ENCODE measurements at regions not wholly inside any gene's neighbourhood (a gene's known extent, or its start where the extent isn't known, plus 50 kb on each side); places are given as distances from the start of the nearest gene placed in this dataset.
A peak's percentile ranks its signal among the peaks of the same experiment; 100 is the strongest.
"Not testable (repeated sequence)": the region's sequence is repeated elsewhere in the genome, so short reads cannot be mapped to it uniquely, and the experiment has no call there.

DNA sequence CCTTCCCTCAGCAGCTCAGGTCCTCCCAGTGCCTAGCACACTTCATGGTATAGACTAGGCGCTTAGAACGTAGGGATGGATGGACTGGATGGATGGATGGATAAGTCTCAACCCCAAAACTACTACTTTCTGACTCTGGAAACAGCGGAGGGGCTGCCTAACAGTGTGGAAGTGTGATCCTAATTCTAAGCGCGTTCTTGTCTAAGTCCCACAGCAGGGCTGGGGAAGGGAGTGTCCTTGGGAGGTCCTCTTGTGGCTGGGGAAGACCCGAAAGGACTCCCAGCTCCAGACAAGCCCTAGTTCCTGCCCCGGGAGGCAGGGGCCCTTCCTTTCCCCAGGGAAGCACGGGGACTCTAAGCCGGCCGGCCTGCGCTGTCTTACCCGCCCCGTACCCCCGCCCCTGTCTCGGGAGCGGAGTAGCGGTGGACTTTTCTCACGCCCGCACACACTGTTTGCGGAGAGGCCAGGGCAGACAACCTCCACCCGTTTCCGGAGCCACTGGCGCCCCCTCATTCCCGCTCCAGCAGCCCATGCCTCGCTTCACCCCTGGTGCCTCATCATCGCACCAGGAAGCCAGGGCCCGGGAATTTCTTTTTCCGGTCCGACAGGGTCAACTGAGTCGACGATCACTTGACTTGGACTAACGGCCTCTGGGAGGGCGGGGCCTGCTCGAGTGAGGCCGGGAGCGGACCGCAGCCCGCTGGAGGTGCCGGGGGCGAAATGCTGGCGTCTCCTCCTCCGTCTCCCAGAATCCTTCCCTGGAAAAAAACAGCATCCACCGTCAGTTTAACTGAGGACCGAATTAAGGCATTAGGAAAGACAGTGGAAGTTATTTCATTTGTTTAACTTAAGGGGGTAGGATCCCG lies 133.3 kb downstream of the TBC1D2B start:
- Mint-ChIP-seq H3K4me1 (peaks cover 13% of the 10 kb centered on the region), H3K9me3 (no peaks in the 10 kb centered on the region)

DNA sequence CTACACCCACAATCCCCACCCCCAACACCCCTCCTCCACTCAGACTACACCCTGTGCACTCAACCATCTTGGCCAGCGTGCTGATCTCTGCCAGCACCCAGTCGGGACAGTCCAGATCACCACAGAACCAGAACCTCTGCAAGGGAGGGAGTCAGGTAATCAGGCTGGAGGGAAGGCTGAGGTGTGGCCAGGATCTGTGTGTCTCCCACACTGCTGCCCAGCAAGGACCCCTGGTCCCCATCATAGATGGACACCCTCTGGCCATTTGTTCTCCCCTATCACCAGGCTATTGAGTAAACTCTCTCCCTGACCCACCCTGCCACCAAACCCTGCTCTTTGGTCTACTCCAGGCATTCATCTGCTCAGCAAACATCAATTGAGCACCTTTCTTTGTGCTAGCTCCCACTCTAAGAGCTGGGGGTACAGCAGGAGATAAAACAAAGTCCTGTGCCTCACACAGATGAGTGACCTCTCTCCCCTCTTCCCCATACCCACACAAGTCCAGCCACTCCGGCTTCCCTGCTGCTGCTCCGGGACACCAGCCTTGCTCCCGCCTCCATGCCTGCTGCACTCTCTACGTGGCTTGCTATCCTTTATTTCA lies 134.8 kb downstream of the TBC1D2B start:
- ATAC-seq (peak; percentile 14), DNase-seq (ENCODE audit: low spot score in 2 of 2) (no peak)
- Mint-ChIP-seq H3K4me1 (peaks cover 13% of the 10 kb centered on the region), H3K27ac (no peak overlapping the region), H3K36me3 (no peaks in the 10 kb centered on the region), H3K4me3 (no peak overlapping the region), H3K9me3 (no peaks in the 10 kb centered on the region)

More for the DNA sequence above, 133.3 kb downstream of the TBC1D2B start:
- peak; percentile 72 for ATAC-seq
- Mint-ChIP-seq H3K27ac (peak overlapping the region; percentile 88), H3K36me3 (no peaks in the 10 kb centered on the region), H3K4me3 (peak overlapping the region; percentile 69)
- peak; percentile 34 to 77 for DNase-seq (ENCODE audit: low spot score in 2 of 2)

DNA sequence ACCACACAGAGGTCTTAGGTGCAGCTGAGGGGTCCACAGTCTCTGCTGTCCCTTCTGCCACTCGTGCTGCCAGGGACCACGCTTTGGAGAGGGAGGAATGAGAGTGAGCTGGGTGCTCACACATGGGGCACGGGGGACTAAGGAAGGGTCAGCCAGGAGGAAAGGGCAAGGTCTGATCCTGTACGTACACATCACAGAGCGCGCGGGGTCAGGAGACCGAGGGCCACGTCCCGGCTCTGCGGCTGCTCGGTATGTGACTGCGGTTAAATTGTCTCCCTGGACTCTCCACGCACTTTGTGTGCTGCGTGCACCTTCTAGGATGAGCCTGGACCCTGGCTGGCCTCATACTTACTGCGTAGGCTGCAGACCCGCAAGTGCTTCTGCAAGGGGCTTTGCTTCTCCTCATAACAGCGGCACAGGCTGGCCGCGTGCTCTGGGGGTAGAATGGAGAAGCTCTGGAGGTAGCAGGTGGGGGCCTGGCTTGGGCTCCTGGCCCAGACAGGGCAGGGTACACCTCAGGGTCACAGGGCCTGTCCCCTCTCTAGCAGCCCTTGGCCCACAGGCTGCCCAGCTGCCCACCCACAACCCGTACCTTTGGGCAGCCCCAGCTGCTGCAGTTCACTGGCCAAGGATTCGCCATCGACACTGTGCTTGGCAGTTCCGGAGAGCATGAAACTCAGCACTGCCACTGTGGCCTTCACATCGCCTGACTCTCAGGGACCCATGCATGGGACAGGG lies 136.3 kb downstream of the TBC1D2B start:
- H3K4me1 Mint-ChIP-seq, result peaks cover 13% of the 10 kb centered on the region
- ATAC-seq; H3K4me3 Mint-ChIP-seq; DNase-seq (ENCODE audit: low spot score in 2 of 2); H3K27ac Mint-ChIP-seq; H3K36me3 Mint-ChIP-seq; H3K9me3 Mint-ChIP-seq: not testable (repeated sequence)

DNA sequence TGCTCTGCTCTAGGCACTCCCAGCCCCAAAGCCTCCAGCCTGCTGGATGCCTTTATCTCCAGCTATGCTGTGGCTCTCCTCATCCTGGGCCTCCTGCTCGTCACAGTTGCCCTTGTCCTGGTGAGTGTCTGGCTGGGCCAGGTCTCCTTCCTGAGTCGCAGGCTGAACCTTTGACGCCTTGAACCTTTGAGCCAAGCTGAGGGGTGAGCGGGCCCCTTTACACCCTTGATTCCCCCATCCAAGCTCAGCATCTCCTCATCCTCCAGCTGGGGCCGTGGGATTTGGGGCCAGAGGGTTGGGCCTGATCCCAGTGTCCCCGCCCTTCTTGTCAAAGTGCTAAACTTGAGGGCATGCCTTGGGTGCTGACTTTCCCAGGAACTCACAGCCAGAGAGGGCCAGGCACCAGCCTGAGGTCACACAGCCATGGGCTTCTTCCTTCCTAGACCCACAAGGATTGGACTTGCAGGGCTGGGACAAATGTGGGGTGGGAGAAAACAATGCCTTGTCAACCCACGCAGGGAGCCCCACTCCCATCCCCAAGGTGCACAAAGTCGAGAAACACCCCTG lies 137.0 kb downstream of the TBC1D2B start:
- no peak overlapping the region for H3K27ac Mint-ChIP-seq

DNA sequence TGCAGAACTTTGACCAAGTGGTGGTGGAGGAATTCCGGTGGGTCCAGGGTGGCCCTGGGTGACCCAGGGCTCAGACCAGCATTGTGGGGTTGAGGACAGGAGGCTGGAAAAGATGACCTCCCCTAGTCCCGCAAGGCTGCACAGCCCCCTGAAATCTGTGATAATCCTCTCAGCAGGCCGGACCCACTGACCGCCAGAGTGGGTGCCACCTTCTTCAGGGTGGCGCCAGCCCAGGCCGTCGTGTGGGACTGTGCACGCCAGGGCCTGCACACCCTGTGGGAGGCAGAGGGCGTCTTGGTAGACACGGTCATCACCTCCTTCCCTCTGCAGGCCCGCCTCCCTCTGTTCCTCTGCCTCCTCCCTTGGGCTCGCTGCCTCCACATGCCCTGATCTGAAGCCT lies 137.7 kb downstream of the TBC1D2B start:
- DNase-seq (ENCODE audit: low spot score in 2 of 2) (no peak), ATAC-seq (no peak)
- Mint-ChIP-seq H3K27ac (no peak overlapping the region), H3K4me1 (peaks cover 13% of the 10 kb centered on the region), H3K9me3 (no peaks in the 10 kb centered on the region), H3K36me3 (no peaks in the 10 kb centered on the region), H3K4me3 (no peak overlapping the region)

More for the DNA sequence above, 137.0 kb downstream of the TBC1D2B start:
- Mint-ChIP-seq H3K4me3 (no peak overlapping the region), H3K4me1 (peaks cover 13% of the 10 kb centered on the region), H3K9me3 (no peaks in the 10 kb centered on the region), H3K36me3 (no peaks in the 10 kb centered on the region)
- DNase-seq (ENCODE audit: low spot score in 2 of 2), result no peak
- no peak for ATAC-seq

- ATAC-seq; H3K36me3 Mint-ChIP-seq; DNase-seq (ENCODE audit: low spot score in 2 of 2); H3K27ac Mint-ChIP-seq; H3K4me1 Mint-ChIP-seq; H3K4me3 Mint-ChIP-seq; H3K9me3 Mint-ChIP-seq: not testable (repeated sequence)
Observed at GRCh38 chr15:77939026-77939425, 138.5 kb downstream of the TBC1D2B start.

DNA sequence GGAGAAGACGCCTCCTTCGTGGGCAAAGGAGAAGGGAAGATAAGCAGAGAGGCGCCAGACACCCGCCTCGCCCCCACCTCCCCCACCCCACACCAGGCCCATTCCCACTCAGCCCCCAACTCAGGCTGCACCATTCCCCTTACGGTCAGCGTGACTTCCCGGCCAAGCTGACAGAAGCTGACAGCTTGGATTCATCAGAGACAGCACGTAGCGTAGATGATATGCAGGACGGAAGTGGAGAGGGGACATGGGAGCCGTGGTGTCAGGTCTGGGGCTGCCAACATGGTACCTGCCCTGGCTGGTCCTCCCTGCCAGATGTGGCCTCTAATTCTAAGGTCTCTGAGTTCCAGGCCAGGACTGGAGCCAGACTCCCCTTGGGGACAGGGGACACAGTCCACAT lies 139.0 kb downstream of the TBC1D2B start:
- not testable (repeated sequence) for H3K4me3 Mint-ChIP-seq; H3K9me3 Mint-ChIP-seq; H3K27ac Mint-ChIP-seq; DNase-seq (ENCODE audit: low spot score in 2 of 2); H3K36me3 Mint-ChIP-seq; ATAC-seq; H3K4me1 Mint-ChIP-seq

DNA sequence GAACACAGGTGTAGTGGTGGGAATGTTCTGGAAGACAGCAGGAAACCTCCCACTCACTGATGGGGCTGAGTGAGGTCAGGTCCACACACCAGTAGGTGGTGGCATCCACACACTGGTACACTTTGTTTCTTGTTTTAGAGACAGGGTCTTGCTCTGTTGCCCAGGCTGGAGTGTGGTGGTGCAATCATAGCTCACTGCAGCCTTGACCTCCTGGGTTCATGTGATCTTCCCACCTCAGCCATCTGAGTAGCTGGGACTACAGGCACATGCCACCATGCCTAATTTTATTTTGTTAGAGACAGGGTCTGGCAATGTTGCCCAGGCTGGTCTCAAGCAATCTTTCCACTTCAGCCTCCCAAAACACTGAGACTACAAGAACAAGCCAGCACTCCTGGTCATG lies 140.9 kb downstream of the TBC1D2B start:
- H3K36me3 Mint-ChIP-seq; H3K9me3 Mint-ChIP-seq; H3K27ac Mint-ChIP-seq; DNase-seq (ENCODE audit: low spot score in 2 of 2); ATAC-seq; H3K4me3 Mint-ChIP-seq; H3K4me1 Mint-ChIP-seq: not testable (repeated sequence)

DNA sequence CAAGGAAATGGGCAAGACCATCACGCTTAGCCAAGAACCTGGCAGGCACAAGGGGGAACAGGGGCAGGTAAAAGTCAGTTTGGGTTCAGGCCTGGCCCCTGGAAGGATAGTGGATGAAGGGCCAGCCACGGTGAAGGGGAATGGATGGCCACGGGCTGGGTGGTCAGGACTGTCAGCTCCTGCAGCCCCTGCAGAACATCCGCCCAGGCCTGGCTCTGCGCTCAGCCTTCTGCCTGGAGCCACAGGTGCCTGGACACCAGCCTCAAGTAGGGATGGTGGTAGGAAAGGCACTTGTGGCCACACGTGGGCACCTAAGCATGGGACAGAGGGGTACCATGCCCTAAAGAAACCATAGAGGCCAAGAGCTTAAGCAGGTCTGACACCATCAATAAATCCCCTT lies 143.0 kb downstream of the TBC1D2B start:
- H3K36me3 Mint-ChIP-seq; DNase-seq (ENCODE audit: low spot score in 2 of 2); H3K4me3 Mint-ChIP-seq; ATAC-seq; H3K4me1 Mint-ChIP-seq; H3K27ac Mint-ChIP-seq; H3K9me3 Mint-ChIP-seq: not testable (repeated sequence)

DNA sequence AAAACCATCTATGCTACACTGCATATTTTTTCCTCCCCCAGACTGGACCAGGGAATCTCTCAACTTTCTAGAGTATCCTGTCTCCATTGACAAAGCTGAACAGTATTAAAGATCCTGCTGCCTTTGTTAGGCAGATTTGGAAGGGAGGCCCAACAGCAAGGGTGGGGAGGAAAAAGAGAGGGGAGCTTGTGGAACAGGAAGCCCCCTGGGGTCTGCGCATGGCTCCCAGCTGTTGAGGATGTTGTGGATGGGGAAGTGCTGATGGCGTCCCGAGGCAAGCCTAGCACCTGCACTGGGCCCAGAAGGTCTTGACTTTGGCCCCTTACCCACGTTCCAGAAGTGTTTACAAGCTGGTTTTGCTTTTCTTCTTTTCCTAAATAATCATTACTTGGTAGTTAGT lies 146.6 kb downstream of the TBC1D2B start:
- not testable (repeated sequence) for ATAC-seq; H3K4me3 Mint-ChIP-seq; H3K36me3 Mint-ChIP-seq; H3K27ac Mint-ChIP-seq; H3K9me3 Mint-ChIP-seq; DNase-seq (ENCODE audit: low spot score in 2 of 2); H3K4me1 Mint-ChIP-seq

DNA sequence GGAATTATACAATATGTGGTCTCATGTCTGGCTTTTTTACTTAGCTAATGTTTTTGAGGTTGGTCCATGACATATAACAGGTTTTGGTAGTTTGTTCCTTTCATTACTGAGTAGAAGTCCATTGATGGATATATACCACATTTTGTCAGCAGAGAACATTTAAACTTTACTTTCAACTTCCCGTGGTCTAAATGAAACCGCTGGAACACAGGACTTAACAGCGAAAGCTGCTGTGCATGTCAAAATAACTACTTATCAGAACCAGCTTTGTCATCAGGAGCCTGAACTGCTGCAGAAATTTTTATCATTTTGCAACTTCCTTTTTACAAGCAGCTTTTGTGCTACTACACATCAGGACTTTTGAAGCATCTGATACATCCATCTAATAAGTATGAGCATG lies 147.0 kb downstream of the TBC1D2B start:
- H3K36me3 Mint-ChIP-seq; H3K4me1 Mint-ChIP-seq; H3K27ac Mint-ChIP-seq; DNase-seq (ENCODE audit: low spot score in 2 of 2); H3K4me3 Mint-ChIP-seq; ATAC-seq; H3K9me3 Mint-ChIP-seq: not testable (repeated sequence)

DNA sequence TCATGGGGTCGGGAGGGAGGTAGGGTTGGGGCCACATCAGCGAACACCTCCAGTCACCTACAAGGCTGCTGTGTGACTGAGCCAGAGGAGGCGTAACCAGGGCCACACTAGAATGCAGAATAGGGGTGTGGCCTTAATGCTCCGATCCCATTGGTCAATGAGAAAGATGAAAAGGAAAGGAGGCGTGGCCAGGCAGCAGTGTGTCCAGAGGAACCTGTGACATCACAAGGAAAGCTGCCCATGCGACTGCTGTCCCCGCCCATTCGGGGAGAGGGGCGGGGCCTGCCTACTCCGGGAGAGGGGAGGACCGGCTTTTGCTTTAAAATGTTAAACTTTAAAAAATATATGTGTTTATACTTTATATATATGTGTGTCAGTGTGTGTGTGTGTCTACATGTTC lies 150.7 kb downstream of the TBC1D2B start:
- not testable (repeated sequence) for DNase-seq (ENCODE audit: low spot score in 2 of 2); H3K4me3 Mint-ChIP-seq; H3K9me3 Mint-ChIP-seq; H3K4me1 Mint-ChIP-seq; H3K36me3 Mint-ChIP-seq; ATAC-seq; H3K27ac Mint-ChIP-seq

DNA sequence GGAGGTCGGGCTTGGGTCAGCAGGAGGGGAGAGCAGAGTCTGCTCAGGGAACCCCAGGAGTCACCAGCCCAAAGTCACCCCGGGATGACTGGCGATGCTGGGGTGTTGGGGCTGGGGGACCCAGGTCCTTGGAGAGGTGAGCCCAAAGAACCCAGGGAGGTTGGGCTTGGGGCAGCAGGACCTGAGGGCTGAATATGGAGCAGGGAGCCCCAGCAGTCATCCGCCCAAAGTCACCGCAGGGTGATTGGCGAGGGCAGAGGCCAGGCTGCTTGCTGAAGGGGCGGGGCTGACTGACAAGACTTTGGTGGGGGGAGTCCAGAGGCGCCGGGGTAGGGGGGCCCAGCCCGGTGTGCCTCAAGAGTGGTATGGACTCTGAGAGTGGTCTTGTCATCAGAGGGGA lies 151.2 kb downstream of the TBC1D2B start:
- not testable (repeated sequence) for DNase-seq (ENCODE audit: low spot score in 2 of 2); H3K4me3 Mint-ChIP-seq; ATAC-seq; H3K4me1 Mint-ChIP-seq; H3K9me3 Mint-ChIP-seq; H3K27ac Mint-ChIP-seq; H3K36me3 Mint-ChIP-seq

DNA sequence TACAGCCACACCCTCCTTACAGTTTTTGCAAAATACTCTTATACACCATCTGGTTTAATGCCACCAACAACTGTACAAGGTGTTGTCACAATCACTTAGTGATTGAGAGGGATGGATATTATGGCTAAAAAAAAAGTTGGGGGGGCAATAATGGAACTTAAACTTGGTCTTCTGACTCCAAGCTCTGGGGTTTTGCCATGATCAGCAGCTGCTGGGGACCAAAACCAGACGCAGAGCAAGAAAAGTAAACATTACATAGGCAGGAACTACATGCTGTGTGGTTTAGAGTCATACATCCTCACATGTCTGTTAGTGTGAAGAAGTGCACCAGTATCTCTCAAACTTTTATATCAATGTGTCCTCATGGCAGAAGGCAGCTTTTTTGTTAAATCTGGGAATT lies 152.4 kb downstream of the TBC1D2B start:
- H3K4me3 Mint-ChIP-seq; H3K36me3 Mint-ChIP-seq; ATAC-seq; H3K4me1 Mint-ChIP-seq; H3K9me3 Mint-ChIP-seq; H3K27ac Mint-ChIP-seq; DNase-seq (ENCODE audit: low spot score in 2 of 2): not testable (repeated sequence)

- Mint-ChIP-seq H3K4me3 (no peak overlapping the region), H3K9me3 (no peaks in the 10 kb centered on the region), H3K36me3 (no peaks in the 10 kb centered on the region), H3K4me1 (no peaks in the 10 kb centered on the region), H3K27ac (no peak overlapping the region)
- no peak for ATAC-seq
- no peak for DNase-seq (ENCODE audit: low spot score in 2 of 2)
Observed at GRCh38 chr15:77921664-77922063, 155.8 kb downstream of the TBC1D2B start.
